ENCODE measurements at regions not wholly inside any gene's neighbourhood (a gene's known extent, or its start where the extent isn't known, plus 50 kb on each side); places are given as distances from the start of the nearest gene placed in this dataset.

DNA sequence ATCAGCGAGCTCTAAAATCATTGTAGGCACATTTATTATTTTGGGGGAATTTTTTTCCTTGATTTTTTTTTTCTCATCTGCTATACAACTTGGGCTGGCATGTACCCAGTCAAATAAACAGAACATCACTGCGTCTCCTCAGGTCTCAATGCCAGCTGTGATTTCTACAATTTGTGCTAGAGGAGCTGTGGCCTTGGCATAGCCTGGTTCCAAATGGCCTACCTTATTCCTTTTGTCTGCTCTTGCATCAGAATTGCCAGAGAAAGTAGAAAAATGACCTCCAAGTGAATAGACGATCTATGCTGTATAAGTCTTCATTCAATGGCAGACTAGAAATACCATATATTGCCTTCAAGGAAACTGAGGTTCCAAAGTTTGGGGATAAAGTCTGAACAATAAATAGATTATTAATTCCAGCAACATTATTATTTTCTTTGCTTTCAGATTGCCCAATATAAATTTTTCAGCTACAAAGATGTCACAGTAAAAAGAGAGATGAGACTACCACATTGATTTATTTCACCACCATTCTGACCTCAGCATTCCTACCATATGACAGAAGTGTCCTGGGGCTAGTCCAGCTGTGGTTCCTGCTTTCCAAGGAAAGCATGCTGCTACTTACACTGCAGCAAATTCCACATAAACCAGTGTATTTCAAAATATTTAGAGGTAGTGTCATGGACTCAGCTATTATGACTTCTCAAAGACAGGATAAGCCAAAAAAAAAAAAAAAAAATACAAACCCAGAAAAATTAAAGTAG is 493.9 kb upstream of the ZNF385D start:
- Histone ChIP-seq H3K4me2 (ENCODE audit: insufficient read depth, low read length) (no peak overlapping the region), H3K9me3 (ENCODE audit: low read depth, low read length) (no peaks in the 10 kb centered on the region), H4K20me1 (ENCODE audit: insufficient read depth, low read length) (no peaks in the 10 kb centered on the region), H3K4me1 (ENCODE audit: insufficient read depth, low read length) (no peaks in the 10 kb centered on the region), H3K36me3 (ENCODE audit: insufficient read depth, low read length) (no peaks in the 10 kb centered on the region), H3K79me2 (ENCODE audit: insufficient read depth, low read length) (no peaks in the 10 kb centered on the region), H3K4me3 (ENCODE audit: insufficient read depth, low read length) (no peak overlapping the region), H2AFZ (ENCODE audit: low read length) (no peak overlapping the region), H3K27me3 (ENCODE audit: insufficient read depth, low read length) (no peaks in the 10 kb centered on the region), H3K27ac (ENCODE audit: low read depth, low read length) (no peak overlapping the region)
- TF ChIP-seq, protein P1, sequence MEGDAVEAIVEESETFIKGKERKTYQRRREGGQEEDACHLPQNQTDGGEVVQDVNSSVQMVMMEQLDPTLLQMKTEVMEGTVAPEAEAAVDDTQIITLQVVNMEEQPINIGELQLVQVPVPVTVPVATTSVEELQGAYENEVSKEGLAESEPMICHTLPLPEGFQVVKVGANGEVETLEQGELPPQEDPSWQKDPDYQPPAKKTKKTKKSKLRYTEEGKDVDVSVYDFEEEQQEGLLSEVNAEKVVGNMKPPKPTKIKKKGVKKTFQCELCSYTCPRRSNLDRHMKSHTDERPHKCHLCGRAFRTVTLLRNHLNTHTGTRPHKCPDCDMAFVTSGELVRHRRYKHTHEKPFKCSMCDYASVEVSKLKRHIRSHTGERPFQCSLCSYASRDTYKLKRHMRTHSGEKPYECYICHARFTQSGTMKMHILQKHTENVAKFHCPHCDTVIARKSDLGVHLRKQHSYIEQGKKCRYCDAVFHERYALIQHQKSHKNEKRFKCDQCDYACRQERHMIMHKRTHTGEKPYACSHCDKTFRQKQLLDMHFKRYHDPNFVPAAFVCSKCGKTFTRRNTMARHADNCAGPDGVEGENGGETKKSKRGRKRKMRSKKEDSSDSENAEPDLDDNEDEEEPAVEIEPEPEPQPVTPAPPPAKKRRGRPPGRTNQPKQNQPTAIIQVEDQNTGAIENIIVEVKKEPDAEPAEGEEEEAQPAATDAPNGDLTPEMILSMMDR (IDR thresholded peaks at IDR 0.05; ENCODE audit: extremely low read depth, low read depth, low read length): no peak
- no peak for DNase-seq (ENCODE audit: insufficient read length, low spot score, missing footprints)

DNA sequence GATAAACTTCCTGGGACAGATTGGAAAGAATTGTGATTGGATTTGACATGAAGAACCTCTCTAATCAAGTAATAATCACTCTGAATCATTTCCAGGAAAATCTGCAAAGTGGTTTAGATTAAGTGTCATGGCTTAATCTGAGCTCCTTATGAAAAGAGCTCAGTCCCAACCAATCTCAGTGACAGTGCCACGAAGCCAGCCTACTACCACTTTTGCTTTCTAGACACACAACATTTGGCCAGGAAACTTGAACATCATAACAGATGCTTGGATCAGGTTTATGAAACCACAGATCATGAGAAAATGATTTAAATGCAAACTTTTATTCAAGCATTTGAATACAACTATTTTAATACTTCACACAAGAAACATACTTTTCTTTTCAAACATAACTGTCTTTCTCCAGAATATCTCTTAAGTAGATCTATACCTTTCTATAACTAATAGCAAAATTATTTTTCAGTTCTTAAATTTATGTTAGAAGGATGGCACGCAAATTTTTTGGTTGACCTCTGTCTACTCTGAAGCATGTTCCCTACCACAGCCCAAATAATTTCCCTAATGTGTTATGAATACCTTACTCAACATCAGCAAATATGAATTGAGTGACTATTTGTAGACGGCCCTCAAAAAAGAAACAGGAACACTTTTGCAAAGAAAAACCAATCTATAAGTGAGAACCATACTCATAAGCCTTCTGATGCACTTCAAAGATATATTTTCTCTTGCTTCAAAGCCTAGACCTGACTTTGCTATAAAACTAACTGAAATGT is 495.0 kb upstream of the ZNF385D start:
- no peaks in the 10 kb centered on the region for H3K36me3 ChIP-seq (ENCODE audit: insufficient read depth, low read length)
- no peak overlapping the region for H3K27ac ChIP-seq (ENCODE audit: low read depth, low read length)
- no peak for DNase-seq (ENCODE audit: insufficient read length, low spot score, missing footprints)
- H3K9me3 ChIP-seq (ENCODE audit: low read depth, low read length): no peaks in the 10 kb centered on the region
- no peaks in the 10 kb centered on the region for H3K4me1 ChIP-seq (ENCODE audit: insufficient read depth, low read length)
- no peaks in the 10 kb centered on the region for H3K79me2 ChIP-seq (ENCODE audit: insufficient read depth, low read length)
- no peak overlapping the region for H3K4me2 ChIP-seq (ENCODE audit: insufficient read depth, low read length)
- TF ChIP-seq, protein P1 (IDR thresholded peaks at IDR 0.05; ENCODE audit: extremely low read depth, low read depth, low read length): no peak
- H2AFZ ChIP-seq (ENCODE audit: low read length): no peak overlapping the region
- H4K20me1 ChIP-seq (ENCODE audit: insufficient read depth, low read length): no peaks in the 10 kb centered on the region
- no peak overlapping the region for H3K4me3 ChIP-seq (ENCODE audit: insufficient read depth, low read length)
- no peaks in the 10 kb centered on the region for H3K27me3 ChIP-seq (ENCODE audit: insufficient read depth, low read length)

DNA sequence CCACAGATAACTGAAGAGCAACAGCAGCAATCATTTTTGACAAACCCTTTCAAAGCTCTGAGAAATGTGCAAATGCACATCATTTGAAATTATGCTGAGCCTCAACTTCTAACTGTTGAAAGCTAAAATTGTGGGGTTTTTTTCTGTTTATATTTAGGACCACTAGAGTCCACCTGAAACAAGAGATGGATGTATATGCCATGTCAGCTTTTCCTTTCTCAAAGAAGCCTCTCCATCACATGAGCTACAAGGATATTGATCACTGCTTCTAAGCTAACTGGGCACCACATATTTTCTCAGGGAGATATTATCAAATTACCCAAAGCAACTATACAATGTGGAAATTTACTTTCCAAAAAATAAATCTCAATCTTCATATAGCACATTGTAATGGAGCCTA is 498.6 kb upstream of the ZNF385D start:
- no peak for DNase-seq (ENCODE audit: insufficient read length, low spot score, missing footprints)
- Histone ChIP-seq H4K20me1 (ENCODE audit: insufficient read depth, low read length) (no peaks in the 10 kb centered on the region), H3K4me2 (ENCODE audit: insufficient read depth, low read length) (no peak overlapping the region), H3K79me2 (ENCODE audit: insufficient read depth, low read length) (no peaks in the 10 kb centered on the region), H3K4me3 (ENCODE audit: insufficient read depth, low read length) (no peak overlapping the region), H3K9me3 (ENCODE audit: low read depth, low read length) (no peaks in the 10 kb centered on the region), H3K27ac (ENCODE audit: low read depth, low read length) (no peak overlapping the region), H3K27me3 (ENCODE audit: insufficient read depth, low read length) (no peaks in the 10 kb centered on the region), H2AFZ (ENCODE audit: low read length) (no peak overlapping the region), H3K36me3 (ENCODE audit: insufficient read depth, low read length) (no peaks in the 10 kb centered on the region), H3K4me1 (ENCODE audit: insufficient read depth, low read length) (no peaks in the 10 kb centered on the region)
- TF ChIP-seq, protein P1 (IDR thresholded peaks at IDR 0.05; ENCODE audit: extremely low read depth, low read depth, low read length): no peak

DNA sequence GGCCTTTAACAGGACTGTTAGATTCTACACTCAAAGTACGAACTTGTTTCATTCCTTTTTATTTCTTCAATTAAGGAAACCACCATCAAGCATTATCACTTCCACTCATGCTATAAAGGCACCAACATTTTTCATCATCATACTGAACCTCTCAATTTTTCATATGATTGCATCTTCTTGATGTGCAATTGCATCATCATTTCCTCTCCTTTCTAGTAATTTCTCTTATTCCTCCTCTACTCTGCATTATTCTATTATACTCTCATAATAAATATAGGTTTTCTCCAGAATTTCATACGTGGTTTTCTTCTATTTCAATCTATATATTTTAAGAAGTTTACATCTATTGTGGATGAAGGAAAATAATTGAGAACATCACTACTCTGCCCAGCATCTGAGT is 506.2 kb upstream of the ZNF385D start:
- H3K27me3 ChIP-seq (ENCODE audit: insufficient read depth, low read length): no peaks in the 10 kb centered on the region

More for the DNA sequence above, 506.2 kb upstream of the ZNF385D start:
- H3K9me3 ChIP-seq (ENCODE audit: low read depth, low read length): no peaks in the 10 kb centered on the region
- no peak overlapping the region for H2AFZ ChIP-seq (ENCODE audit: low read length)
- TF ChIP-seq, protein P1 (IDR thresholded peaks at IDR 0.05; ENCODE audit: extremely low read depth, low read depth, low read length): no peak
- no peak for DNase-seq (ENCODE audit: insufficient read length, low spot score, missing footprints)
- H3K4me2 ChIP-seq (ENCODE audit: insufficient read depth, low read length): no peak overlapping the region
- H3K4me3 ChIP-seq (ENCODE audit: insufficient read depth, low read length): no peak overlapping the region
- H3K36me3 ChIP-seq (ENCODE audit: insufficient read depth, low read length): no peaks in the 10 kb centered on the region
- no peaks in the 10 kb centered on the region for H3K4me1 ChIP-seq (ENCODE audit: insufficient read depth, low read length)
- H3K27ac ChIP-seq (ENCODE audit: low read depth, low read length): no peak overlapping the region
- H4K20me1 ChIP-seq (ENCODE audit: insufficient read depth, low read length): no peaks in the 10 kb centered on the region
- no peaks in the 10 kb centered on the region for H3K79me2 ChIP-seq (ENCODE audit: insufficient read depth, low read length)
